C4-2B (cell line): ENCODE measurements at regions not wholly inside any gene's neighbourhood (a gene's known extent, or its start where the extent isn't known, plus 50 kb on each side); places are given as distances from the start of the nearest gene placed in this dataset.

Experiments used
- CTCF ChIP-seq: fragments of 450-650 bp; conservative IDR thresholded peaks from 2 replicates; pipeline ENCODE4 v1.5.1; 2017; ENCODE audit warnings: mild to moderate bottlenecking
- ZFX ChIP-seq: fragments of 450-650 bp; IDR thresholded peaks from 2 replicates; pipeline ENCODE4 v1.6.1; 2017

- TF ChIP-seq CTCF (no peak), ZFX (no peak)
Measured at GRCh38 chr1:56324504-56324903, 254.9 kb downstream of the PLPP3 start.
